ENCODE measurements at regions not wholly inside any gene's neighbourhood (a gene's known extent, or its start where the extent isn't known, plus 50 kb on each side); places are given as distances from the start of the nearest gene placed in this dataset.

GRCh38 chr9:89815903-89816573, 211.2 kb downstream of the GADD45G start (continued):
- TF ChIP-seq SIN3A (IDR thresholded peaks at IDR 0.05; ENCODE audit: low read depth, low read length) (no peak), PAX5 (IDR thresholded peaks at IDR 0.05; ENCODE audit: borderline replicate concordance, low read depth, low read length) (peak; percentile 67; the same call in 1 of the 2 replicates), POLR2AphosphoS2 (IDR thresholded peaks at IDR 0.05; ENCODE audit: low read depth, low read length) (no peak), KAT2A (conservative IDR thresholded peaks at IDR 0.05; ENCODE audit: control insufficient read depth, low read depth, low read length) (no peak), RELB (IDR thresholded peaks at IDR 0.05; ENCODE audit: low read depth) (peak; percentile 98), CBX3 (IDR thresholded peaks at IDR 0.05; ENCODE audit: borderline replicate concordance, low read depth) (no peak), RFX5 (IDR thresholded peaks at IDR 0.05; ENCODE audit: low read depth, low read length) (0 out of 2 replicates have a peak, but pooled peaks have one; percentile 13), CREB1 (IDR thresholded peaks at IDR 0.05; ENCODE audit: low read depth) (0 out of 2 replicates have a peak, but pooled peaks have one; percentile 56), MTA2 (IDR thresholded peaks at IDR 0.05; ENCODE audit: low read depth) (peak; percentile 76), SMARCA5 (IDR thresholded peaks at IDR 0.05) (0 out of 2 replicates have a peak, but pooled peaks have one; percentile 36), CHD2 (IDR thresholded peaks at IDR 0.05; ENCODE audit: borderline replicate concordance, low read depth, low read length) (no peak), STAT1 (conservative IDR thresholded peaks at IDR 0.05) (no peak), RCOR1 (conservative IDR thresholded peaks at IDR 0.05; ENCODE audit: low read depth, low read length) (no peak), SMAD1 (IDR thresholded peaks at IDR 0.05; ENCODE audit: low read depth, partially characterized antibody) (no peak), NBN (IDR thresholded peaks at IDR 0.05) (0 out of 2 replicates have a peak, but pooled peaks have one; percentile 50), NR2C1 (IDR thresholded peaks at IDR 0.05) (no peak), ZNF24 (IDR thresholded peaks at IDR 0.05) (no peak), MEF2A (IDR thresholded peaks at IDR 0.05; ENCODE audit: insufficient read depth, low read depth, low read length) (no peak), USF1 (IDR thresholded peaks at IDR 0.05; ENCODE audit: borderline replicate concordance, extremely low read length, insufficient read depth, low read depth, low read length) (no peak), ZNF687 (IDR thresholded peaks at IDR 0.05) (peak; percentile 94)
- TF ChIP-seq, protein P1, sequence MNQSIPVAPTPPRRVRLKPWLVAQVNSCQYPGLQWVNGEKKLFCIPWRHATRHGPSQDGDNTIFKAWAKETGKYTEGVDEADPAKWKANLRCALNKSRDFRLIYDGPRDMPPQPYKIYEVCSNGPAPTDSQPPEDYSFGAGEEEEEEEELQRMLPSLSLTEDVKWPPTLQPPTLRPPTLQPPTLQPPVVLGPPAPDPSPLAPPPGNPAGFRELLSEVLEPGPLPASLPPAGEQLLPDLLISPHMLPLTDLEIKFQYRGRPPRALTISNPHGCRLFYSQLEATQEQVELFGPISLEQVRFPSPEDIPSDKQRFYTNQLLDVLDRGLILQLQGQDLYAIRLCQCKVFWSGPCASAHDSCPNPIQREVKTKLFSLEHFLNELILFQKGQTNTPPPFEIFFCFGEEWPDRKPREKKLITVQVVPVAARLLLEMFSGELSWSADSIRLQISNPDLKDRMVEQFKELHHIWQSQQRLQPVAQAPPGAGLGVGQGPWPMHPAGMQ (IDR thresholded peaks at IDR 0.05; ENCODE audit: borderline replicate concordance), result no peak
